K562 (cell line): ENCODE measurements at regions not wholly inside any gene's neighbourhood (a gene's known extent, or its start where the extent isn't known, plus 50 kb on each side); places are given as distances from the start of the nearest gene placed in this dataset.

ENCODE experiments used
- CBX3 ChIP-seq, 2 experiments: IDR thresholded peaks; 1 replicate in 1 of 2; 2 replicates in 1 of 2; pipeline ENCODE4 v1.6.1; 2012; ENCODE audit warnings: inconsistent platforms in 2 of 2, low read length in 2 of 2, borderline replicate concordance in 1 of 2, control low read depth in 1 of 2
- SAP30 ChIP-seq: fragments of 200-600 bp; sonication (generic); IDR thresholded peaks from 2 replicates; pipeline ENCODE4 v1.6.1; 2012; ENCODE audit warnings: borderline replicate concordance, low read depth, mild to moderate bottlenecking, moderate library complexity, low read length, control low read depth, inconsistent platforms; ENCODE audit not compliant: insufficient read depth, poor library complexity, severe bottlenecking
- SIN3B ChIP-seq: fragments of 450-650 bp; IDR thresholded peaks from 2 replicates; pipeline ENCODE4 v1.6.1; 2017; ENCODE audit warnings: low read depth, mild to moderate bottlenecking, moderate library complexity
- TCF15 ChIP-seq: fragments of 250-450 bp; sonication (Bioruptor Pico); IDR thresholded peaks from 2 replicates; pipeline ENCODE4 v1.8.0; 2022; ENCODE audit warnings: moderate library complexity, mild to moderate bottlenecking, inconsistent platforms
- TCF7 ChIP-seq: sonication (generic); IDR thresholded peaks from 2 replicates; pipeline ENCODE4 v1.6.1; 2016; ENCODE audit warnings: antibody characterized with exemption, borderline replicate concordance
- U2AF2 ChIP-seq: fragments of 200-400 bp; formaldehyde crosslinking; optimal IDR thresholded peaks from 2 replicates; pipeline ENCODE3; 2017; ENCODE audit warnings: low read depth, mild to moderate bottlenecking, low read length
- ZNF239 ChIP-seq: fragments of 250-450 bp; sonication (Bioruptor Pico); IDR thresholded peaks from 2 replicates; pipeline ENCODE4 v1.4.0; 2020; ENCODE audit warnings: mild to moderate bottlenecking

- TF ChIP-seq U2AF2, result no peak
- no peak for TF ChIP-seq TCF7
- TF ChIP-seq SIN3B, result no peak
- no peak for TF ChIP-seq TCF15 (CRISPR knock-in tag)
- TF ChIP-seq ZNF239, result no peak
- no peak for TF ChIP-seq SAP30
- no peak for TF ChIP-seq CBX3 (IDR thresholded peaks at IDR 0.05; ENCODE audit: borderline replicate concordance in 1 of 2, low read length in 2 of 2)
Observed at GRCh38 chr13:79197933-79198332, 208.1 kb downstream of the RBM26 start.
